Colonic mucosa (tissue), 4 donors: ENCODE measurements at regions not wholly inside any gene's neighbourhood (a gene's known extent, or its start where the extent isn't known, plus 50 kb on each side); places are given as distances from the start of the nearest gene placed in this dataset.

Experiments used
- DNase-seq: peaks from one replicate; pipeline ENCODE4 v3.0.0-alpha.2; 2020
- H3K27ac ChIP-seq: fragments of 200-600 bp; one replicate; pipeline ENCODE4 v1.8.0; 2021
- H3K27me3 ChIP-seq: fragments of 200-600 bp; one replicate; pipeline ENCODE4 v1.8.0; 2021
- H3K36me3 ChIP-seq: fragments of 200-600 bp; one replicate; pipeline ENCODE4 v1.8.0; 2021
- H3K4me1 ChIP-seq: fragments of 200-600 bp; one replicate; pipeline ENCODE4 v1.8.0; 2021; ENCODE audit warnings: mild to moderate bottlenecking
- H3K4me3 ChIP-seq: fragments of 200-600 bp; one replicate; pipeline ENCODE4 v1.8.0; 2021
- H3K9ac ChIP-seq, 2 donors: one replicate each; pipeline ENCODE4 v1.7.0; 2013; ENCODE audit warnings: control low read depth in 2 of 2, low read depth in 2 of 2, low read length in 2 of 2
- H3K9me3 ChIP-seq: fragments of 200-600 bp; one replicate; pipeline ENCODE4 v1.8.0; 2021
- CTCF ChIP-seq: fragments of 200-600 bp; IDR thresholded peaks from one replicate; pipeline ENCODE4 v1.8.0; 2022; ENCODE audit warnings: antibody characterized with exemption, mild to moderate bottlenecking
- intact Hi-C: fragments of 100-400 bp; cut with DNase I; formaldehyde crosslinking; loops from one replicate; pipeline ENCODE4 v1.14.1; 2022
- donor health status: healthy.
- donor health status: DM: no; HTN: no; CAD: no.
- donor health status: DM: no; HTN: no; CAD: no.

GRCh38 chr2:176599796-176600485, 330.7 kb downstream of the MTX2 start:
- TF ChIP-seq CTCF, result no peak

GRCh38 chr2:176601066-176601465, 331.8 kb downstream of the MTX2 start:
- Histone ChIP-seq H3K36me3 (no peaks in the 10 kb centered on the region), H3K9me3 (no peaks in the 10 kb centered on the region), H3K4me3 (no peak overlapping the region), H3K4me1 (no peaks in the 10 kb centered on the region), H3K27me3 (no peaks in the 10 kb centered on the region), H3K27ac (no peak overlapping the region), H3K9ac (no peak overlapping the region)
- TF ChIP-seq CTCF, result no peak
- intact Hi-C loops, result no loop called here
- DNase-seq, result no peak

More at GRCh38 chr2:176599796-176600485, 330.7 kb downstream of the MTX2 start:
- Histone ChIP-seq H3K36me3 (no peaks in the 10 kb centered on the region), H3K27me3 (no peaks in the 10 kb centered on the region), H3K27ac (no peak overlapping the region), H3K9ac (no peak overlapping the region), H3K9me3 (no peaks in the 10 kb centered on the region), H3K4me1 (no peaks in the 10 kb centered on the region), H3K4me3 (no peak overlapping the region)
- no peak for DNase-seq
- intact Hi-C loops, result no loop called here

GRCh38 chr2:176612036-176612435, 342.8 kb downstream of the MTX2 start:
- DNase-seq, result no peak
- no peaks in the 10 kb centered on the region for H3K9me3 ChIP-seq
- H3K36me3 ChIP-seq, result no peaks in the 10 kb centered on the region
- no peak overlapping the region for H3K9ac ChIP-seq
- H3K4me1 ChIP-seq, result no peaks in the 10 kb centered on the region
- no peaks in the 10 kb centered on the region for H3K27me3 ChIP-seq
- TF ChIP-seq CTCF, result no peak
- intact Hi-C loops, result no loop called here
- no peak overlapping the region for H3K27ac ChIP-seq
- no peak overlapping the region for H3K4me3 ChIP-seq

GRCh38 chr2:176612736-176613135, 343.5 kb downstream of the MTX2 start:
- H3K27ac ChIP-seq, result no peak overlapping the region
- no peaks in the 10 kb centered on the region for H3K4me1 ChIP-seq
- no peak for DNase-seq
- H3K9me3 ChIP-seq, result no peaks in the 10 kb centered on the region
- H3K4me3 ChIP-seq, result no peak overlapping the region
- H3K36me3 ChIP-seq, result no peaks in the 10 kb centered on the region
- intact Hi-C loops, result no loop called here
- TF ChIP-seq CTCF, result no peak
- H3K27me3 ChIP-seq, result no peaks in the 10 kb centered on the region
- H3K9ac ChIP-seq, result no peak overlapping the region

GRCh38 chr2:176613323-176613987, 344.2 kb downstream of the MTX2 start:
- Histone ChIP-seq H3K4me1 (no peaks in the 10 kb centered on the region), H3K4me3 (no peak overlapping the region), H3K27ac (no peak overlapping the region), H3K27me3 (no peaks in the 10 kb centered on the region), H3K36me3 (no peaks in the 10 kb centered on the region), H3K9me3 (no peaks in the 10 kb centered on the region), H3K9ac (no peak overlapping the region)
- intact Hi-C loops, result no loop called here
- DNase-seq, result peak; percentile 20
- no peak for TF ChIP-seq CTCF
